NCI-H2227 (cell line): ENCODE measurements at regions not wholly inside any gene's neighbourhood (a gene's known extent, or its start where the extent isn't known, plus 50 kb on each side); places are given as distances from the start of the nearest gene placed in this dataset.

ENCODE experiments used
- DNase-seq: peaks from one replicate; lab custom pipeline; 2025; ENCODE audit not compliant: unreplicated experiment; lab: John Stamatoyannopoulos, UW

- no peak for DNase-seq
These were observed 56.3 kb upstream of the SLC22A11 start for GRCh38 chr11:64499261-64500004.

- peak; percentile 94 for DNase-seq
These were observed 55.3 kb upstream of the SLC22A11 start for GRCh38 chr11:64500176-64501013.

DNA sequence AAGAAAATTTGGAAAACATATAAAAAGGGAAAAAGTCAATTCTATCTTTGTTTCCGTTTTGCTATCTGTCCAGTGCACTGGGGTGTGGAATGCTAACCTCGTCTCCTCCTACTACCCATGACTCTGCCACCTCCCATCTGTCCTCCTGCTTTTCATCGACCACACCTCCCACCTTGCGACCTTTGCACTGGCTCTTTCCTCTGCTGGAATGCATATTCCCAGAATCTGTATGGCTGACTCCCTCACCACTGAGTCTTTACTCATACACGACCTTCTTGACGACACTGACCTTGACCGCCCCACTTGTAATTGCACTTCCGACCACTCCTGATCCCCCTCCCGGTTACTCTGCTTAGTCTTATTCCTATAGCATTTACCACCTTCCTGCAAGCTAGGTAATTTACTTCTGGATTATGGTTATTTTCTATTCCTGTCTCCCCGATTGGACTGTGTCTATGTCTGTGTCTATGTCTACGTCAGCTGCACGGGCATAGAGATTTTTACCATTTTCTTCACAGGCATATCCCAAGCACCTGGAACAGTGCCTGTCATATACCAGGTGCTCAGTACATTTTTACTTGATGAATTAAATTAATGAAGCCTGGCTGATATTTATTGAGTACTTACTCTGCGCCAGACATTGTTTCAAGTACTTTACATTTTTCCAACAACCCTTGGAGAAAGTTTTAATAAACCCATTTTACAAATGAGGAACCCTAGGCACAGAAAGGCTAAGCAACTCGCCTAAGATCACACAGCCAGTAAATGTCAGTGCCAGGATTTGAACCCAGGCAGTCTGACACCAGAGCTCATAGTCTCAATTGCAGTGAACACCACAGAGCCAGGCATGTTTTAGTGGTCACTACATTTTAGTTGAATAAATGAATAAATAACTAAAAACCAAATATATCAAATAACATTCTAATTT is 54.0 kb upstream of the SLC22A11 start:
- DNase-seq, result no peak

GRCh38 chr11:64502634-64503033 is 53.1 kb upstream of the SLC22A11 start:
- peak; percentile 30 for DNase-seq

- DNase-seq, result peak; percentile 9
These were observed 52.5 kb upstream of the SLC22A11 start for GRCh38 chr11:64503186-64503753.

DNA sequence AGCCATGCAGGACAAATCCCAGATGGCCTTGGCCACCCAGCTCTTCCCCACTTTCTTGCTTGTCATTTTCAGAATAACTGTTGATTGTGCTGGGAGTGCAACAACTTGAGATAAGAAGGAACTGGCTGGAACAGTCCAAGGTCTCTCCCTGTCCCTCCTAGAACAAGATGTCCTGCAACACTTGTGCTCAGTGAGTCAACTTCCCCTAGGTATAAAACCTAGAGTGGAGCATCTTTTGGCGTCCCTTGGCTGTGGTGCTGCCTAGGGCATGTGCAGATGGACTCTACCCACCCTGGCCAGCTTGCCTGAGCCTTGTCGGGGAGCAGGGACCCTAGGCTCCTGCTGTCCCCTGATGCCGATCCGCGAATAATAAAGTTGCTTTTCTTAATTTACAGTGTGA is 50.7 kb upstream of the SLC22A11 start:
- DNase-seq, result no peak
